OCI-LY3 (cell line): ENCODE measurements at regions not wholly inside any gene's neighbourhood (a gene's known extent, or its start where the extent isn't known, plus 50 kb on each side); places are given as distances from the start of the nearest gene placed in this dataset.

Source experiments
- CTCF ChIP-seq: fragments of 200-600, 300-600 bp; sonication (generic); IDR thresholded peaks from 2 replicates; pipeline ENCODE4 v1.5.1; 2014; ENCODE audit warnings: antibody characterized with exemption, low read length, low read depth
- EZH2phosphoT487 ChIP-seq: fragments of 200-600 bp; shearing (Covaris generic); IDR thresholded peaks from 2 replicates; pipeline ENCODE4 v1.6.1; 2018; ENCODE audit warnings: antibody characterized with exemption, mixed run types, low read depth

- TF ChIP-seq CTCF (no peak), EZH2phosphoT487 (no peak)
Observed at GRCh38 chr10:3942937-3943489, 158.0 kb upstream of the KLF6 start.
